GM12878 (cell line): ENCODE measurements at regions not wholly inside any gene's neighbourhood (a gene's known extent, or its start where the extent isn't known, plus 50 kb on each side); places are given as distances from the start of the nearest gene placed in this dataset.

ENCODE experiments used
- EGR1 ChIP-seq, 2 experiments: IDR thresholded peaks; 1 replicate in 1 of 2; 2 replicates in 1 of 2; pipeline ENCODE4 v1.6.1; 2011 to 2012; ENCODE audit warnings: low read depth in 2 of 2, low read length in 2 of 2, borderline replicate concordance in 1 of 2, mild to moderate bottlenecking in 1 of 2, moderate library complexity in 1 of 2
- IRF4 ChIP-seq: IDR thresholded peaks from 2 replicates; pipeline ENCODE4 v1.6.1; 2011; ENCODE audit warnings: low read depth, low read length
- NFYB ChIP-seq: IDR thresholded peaks from 2 replicates; pipeline ENCODE4 v1.6.1; 2011; ENCODE audit warnings: low read depth, mild to moderate bottlenecking, low read length, improper control_type of control experiment, moderate library complexity; ENCODE audit not compliant: insufficient read depth
- POLR2AphosphoS5 ChIP-seq: IDR thresholded peaks from 2 replicates; pipeline ENCODE4 v1.6.1; 2011; ENCODE audit warnings: mild to moderate bottlenecking, low read length, inconsistent platforms
- TF ChIP-seq, protein P1 (sequence below): IDR thresholded peaks from 2 replicates; pipeline ENCODE4 v1.6.1; 2012; ENCODE audit warnings: mild to moderate bottlenecking, low read depth, low read length
- TF ChIP-seq, protein P2 (sequence below), 3 experiments: IDR thresholded peaks in 2 of 3; conservative IDR thresholded peaks in 1 of 3; 2 replicates each; pipeline ENCODE4 v1.5.1; 2011; ENCODE audit warnings: low read depth in 3 of 3, low read length in 3 of 3, mild to moderate bottlenecking in 3 of 3, control low read depth in 2 of 3, moderate library complexity in 2 of 3, inconsistent platforms in 1 of 3, mixed read lengths in 1 of 3; ENCODE audit not compliant: control insufficient read depth in 2 of 3, insufficient read depth in 1 of 3; ENCODE audit errors: extremely low read depth in 1 of 3

DNA sequence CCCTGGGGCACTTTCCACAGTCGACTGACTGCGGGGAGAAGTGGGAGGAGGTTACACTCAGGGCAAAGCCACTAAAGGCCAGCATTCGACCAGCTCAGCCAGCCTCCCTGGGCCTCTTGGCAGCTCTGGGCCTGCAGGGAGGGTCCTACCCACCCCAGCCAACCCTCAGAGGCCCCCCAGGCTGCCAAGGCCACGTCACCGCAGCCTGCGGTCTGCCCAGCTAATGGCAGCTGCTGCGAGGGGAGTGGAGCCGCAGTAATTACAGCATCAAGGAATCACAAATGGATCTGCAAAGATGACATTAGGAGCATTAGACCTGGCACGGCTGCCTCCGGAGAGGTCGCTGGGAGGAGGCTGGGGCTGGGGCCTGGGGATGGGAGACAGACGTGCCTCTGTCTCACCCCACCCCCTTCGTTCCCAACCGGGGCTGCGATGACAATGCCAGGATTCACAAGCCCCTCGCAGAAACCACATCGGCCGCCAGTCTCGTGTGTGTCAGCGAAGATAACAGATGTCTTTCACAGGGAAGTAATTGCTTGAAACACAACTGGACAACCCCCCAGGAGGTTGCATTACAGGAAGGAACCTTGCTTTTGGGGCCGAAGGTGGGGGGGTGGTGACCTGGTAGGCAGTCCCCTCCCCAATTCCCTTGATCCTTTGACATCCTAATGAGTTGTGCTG is 367.6 kb downstream of the BCOR start:
- TF ChIP-seq, protein P1, sequence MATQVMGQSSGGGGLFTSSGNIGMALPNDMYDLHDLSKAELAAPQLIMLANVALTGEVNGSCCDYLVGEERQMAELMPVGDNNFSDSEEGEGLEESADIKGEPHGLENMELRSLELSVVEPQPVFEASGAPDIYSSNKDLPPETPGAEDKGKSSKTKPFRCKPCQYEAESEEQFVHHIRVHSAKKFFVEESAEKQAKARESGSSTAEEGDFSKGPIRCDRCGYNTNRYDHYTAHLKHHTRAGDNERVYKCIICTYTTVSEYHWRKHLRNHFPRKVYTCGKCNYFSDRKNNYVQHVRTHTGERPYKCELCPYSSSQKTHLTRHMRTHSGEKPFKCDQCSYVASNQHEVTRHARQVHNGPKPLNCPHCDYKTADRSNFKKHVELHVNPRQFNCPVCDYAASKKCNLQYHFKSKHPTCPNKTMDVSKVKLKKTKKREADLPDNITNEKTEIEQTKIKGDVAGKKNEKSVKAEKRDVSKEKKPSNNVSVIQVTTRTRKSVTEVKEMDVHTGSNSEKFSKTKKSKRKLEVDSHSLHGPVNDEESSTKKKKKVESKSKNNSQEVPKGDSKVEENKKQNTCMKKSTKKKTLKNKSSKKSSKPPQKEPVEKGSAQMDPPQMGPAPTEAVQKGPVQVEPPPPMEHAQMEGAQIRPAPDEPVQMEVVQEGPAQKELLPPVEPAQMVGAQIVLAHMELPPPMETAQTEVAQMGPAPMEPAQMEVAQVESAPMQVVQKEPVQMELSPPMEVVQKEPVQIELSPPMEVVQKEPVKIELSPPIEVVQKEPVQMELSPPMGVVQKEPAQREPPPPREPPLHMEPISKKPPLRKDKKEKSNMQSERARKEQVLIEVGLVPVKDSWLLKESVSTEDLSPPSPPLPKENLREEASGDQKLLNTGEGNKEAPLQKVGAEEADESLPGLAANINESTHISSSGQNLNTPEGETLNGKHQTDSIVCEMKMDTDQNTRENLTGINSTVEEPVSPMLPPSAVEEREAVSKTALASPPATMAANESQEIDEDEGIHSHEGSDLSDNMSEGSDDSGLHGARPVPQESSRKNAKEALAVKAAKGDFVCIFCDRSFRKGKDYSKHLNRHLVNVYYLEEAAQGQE, result no peak
- TF ChIP-seq IRF4 (no peak), NFYB (no peak), EGR1 (IDR thresholded peaks at IDR 0.05; ENCODE audit: borderline replicate concordance in 1 of 2, low read depth in 2 of 2, low read length in 2 of 2) (no peak), POLR2AphosphoS5 (no peak)
- TF ChIP-seq, protein P2, sequence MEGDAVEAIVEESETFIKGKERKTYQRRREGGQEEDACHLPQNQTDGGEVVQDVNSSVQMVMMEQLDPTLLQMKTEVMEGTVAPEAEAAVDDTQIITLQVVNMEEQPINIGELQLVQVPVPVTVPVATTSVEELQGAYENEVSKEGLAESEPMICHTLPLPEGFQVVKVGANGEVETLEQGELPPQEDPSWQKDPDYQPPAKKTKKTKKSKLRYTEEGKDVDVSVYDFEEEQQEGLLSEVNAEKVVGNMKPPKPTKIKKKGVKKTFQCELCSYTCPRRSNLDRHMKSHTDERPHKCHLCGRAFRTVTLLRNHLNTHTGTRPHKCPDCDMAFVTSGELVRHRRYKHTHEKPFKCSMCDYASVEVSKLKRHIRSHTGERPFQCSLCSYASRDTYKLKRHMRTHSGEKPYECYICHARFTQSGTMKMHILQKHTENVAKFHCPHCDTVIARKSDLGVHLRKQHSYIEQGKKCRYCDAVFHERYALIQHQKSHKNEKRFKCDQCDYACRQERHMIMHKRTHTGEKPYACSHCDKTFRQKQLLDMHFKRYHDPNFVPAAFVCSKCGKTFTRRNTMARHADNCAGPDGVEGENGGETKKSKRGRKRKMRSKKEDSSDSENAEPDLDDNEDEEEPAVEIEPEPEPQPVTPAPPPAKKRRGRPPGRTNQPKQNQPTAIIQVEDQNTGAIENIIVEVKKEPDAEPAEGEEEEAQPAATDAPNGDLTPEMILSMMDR (IDR thresholded peaks at IDR 0.05 in 2 of 3, conservative IDR thresholded peaks at IDR 0.05 in 1 of 3; ENCODE audit: control insufficient read depth in 2 of 3, extremely low read depth in 1 of 3, insufficient read depth in 1 of 3, low read depth in 3 of 3, low read length in 3 of 3), result no peak
